NT2/D1 (cell line): ENCODE measurements at regions not wholly inside any gene's neighbourhood (a gene's known extent, or its start where the extent isn't known, plus 50 kb on each side); places are given as distances from the start of the nearest gene placed in this dataset.

Experiments used
- YY1 ChIP-seq: IDR thresholded peaks from 2 replicates; pipeline ENCODE4 v1.6.1; 2011; ENCODE audit not compliant: insufficient read length, insufficient read depth
- ZNF274 ChIP-seq: IDR thresholded peaks from 2 replicates; pipeline ENCODE4 v1.6.1; 2011; ENCODE audit warnings: mild to moderate bottlenecking, low read depth, low read length

DNA sequence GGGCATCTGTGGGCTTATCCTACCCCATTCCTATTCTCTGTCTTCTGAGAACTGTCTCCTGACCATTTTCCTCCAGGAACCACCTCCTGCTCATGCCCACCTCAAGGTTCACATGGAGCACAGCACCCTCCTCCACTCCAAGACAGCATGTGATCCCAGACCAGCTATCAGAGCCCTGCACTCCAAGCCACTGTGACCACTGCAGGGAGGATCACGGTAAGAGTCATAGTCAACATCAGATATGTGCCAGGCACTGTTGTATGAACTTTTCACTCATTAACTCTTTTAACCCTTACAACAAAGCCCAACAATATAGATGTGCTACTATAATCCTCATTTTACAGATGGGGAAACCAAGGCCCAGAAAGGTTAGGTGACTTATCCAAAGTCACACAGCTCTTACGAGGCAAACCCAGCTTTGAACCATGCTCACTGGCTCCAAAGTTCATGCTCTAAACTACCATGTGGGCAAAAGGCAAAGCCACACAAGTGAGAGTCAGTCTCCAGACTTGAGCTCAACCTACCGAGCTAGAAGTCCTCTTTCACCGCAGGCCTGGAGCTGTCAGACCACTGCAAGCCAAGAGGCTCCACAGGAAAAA, 115.1 kb upstream of the IQSEC1 start:
- no peak for TF ChIP-seq YY1
- TF ChIP-seq ZNF274, result no peak
